Trophoblast cell (in vitro differentiated cells and primary cell): ENCODE measurements at regions not wholly inside any gene's neighbourhood (a gene's known extent, or its start where the extent isn't known, plus 50 kb on each side); places are given as distances from the start of the nearest gene placed in this dataset.

Experiments
- DNase-seq, 2 donors: peaks; one replicate each; pipeline ENCODE4 v3.0.0-alpha.2; 2016
- H2AFZ ChIP-seq: 2 replicates; pipeline ENCODE4 v1.6.1; 2013; ENCODE audit warnings: low read length, moderate library complexity, mild to moderate bottlenecking; ENCODE audit not compliant: insufficient read depth, poor library complexity
- H2AK5ac ChIP-seq: 2 replicates; pipeline ENCODE4 v1.6.1; 2013; ENCODE audit warnings: mild to moderate bottlenecking, low read length
- H2BK120ac ChIP-seq: 2 replicates; pipeline ENCODE4 v1.6.1; 2013; ENCODE audit warnings: low read length, mild to moderate bottlenecking, moderate library complexity; ENCODE audit not compliant: insufficient read depth, poor library complexity
- H2BK12ac ChIP-seq: 2 replicates; pipeline ENCODE4 v1.6.1; 2013; ENCODE audit warnings: mild to moderate bottlenecking, low read length, moderate library complexity
- H2BK5ac ChIP-seq: 2 replicates; pipeline ENCODE4 v1.6.1; 2013; ENCODE audit warnings: low read length, low read depth, moderate library complexity, mild to moderate bottlenecking; ENCODE audit not compliant: poor library complexity
- H3K14ac ChIP-seq: 2 replicates; pipeline ENCODE4 v1.6.1; 2013; ENCODE audit warnings: mild to moderate bottlenecking, low read length
- H3K18ac ChIP-seq: 2 replicates; pipeline ENCODE4 v1.6.1; 2013; ENCODE audit warnings: mild to moderate bottlenecking, low read length
- H3K23ac ChIP-seq: 2 replicates; pipeline ENCODE4 v1.6.1; 2013; ENCODE audit warnings: low read length
- H3K27ac ChIP-seq: 2 replicates; pipeline ENCODE4 v1.5.1; 2013; ENCODE audit warnings: low read depth, mild to moderate bottlenecking, inconsistent platforms, low read length, moderate library complexity
- H3K27me3 ChIP-seq: 2 replicates; pipeline ENCODE4 v1.6.1; 2013; ENCODE audit warnings: inconsistent platforms, mild to moderate bottlenecking, low read length, moderate library complexity; ENCODE audit not compliant: insufficient read depth
- H3K36me3 ChIP-seq, 2 experiments: 1 replicate in 1 of 2; 2 replicates in 1 of 2; pipeline ENCODE4 v1.6.1; 2013; ENCODE audit warnings: low read length in 2 of 2, mild to moderate bottlenecking in 2 of 2, moderate library complexity in 1 of 2; ENCODE audit not compliant: insufficient read depth in 2 of 2, control insufficient read depth in 1 of 2
- H3K4ac ChIP-seq: 2 replicates; pipeline ENCODE4 v1.6.1; 2013; ENCODE audit warnings: low read depth, mild to moderate bottlenecking, low read length, moderate library complexity
- H3K4me1 ChIP-seq, 2 experiments: 1 replicate in 1 of 2; 2 replicates in 1 of 2; pipeline ENCODE4 v1.6.1; 2013; ENCODE audit warnings: low read length in 2 of 2, mild to moderate bottlenecking in 2 of 2, moderate library complexity in 1 of 2; ENCODE audit not compliant: insufficient read depth in 2 of 2, control insufficient read depth in 1 of 2
- H3K4me2 ChIP-seq: 2 replicates; pipeline ENCODE4 v1.6.1; 2013; ENCODE audit warnings: inconsistent platforms, mild to moderate bottlenecking, low read length, moderate library complexity
- H3K4me3 ChIP-seq: 2 replicates; pipeline ENCODE4 v1.5.1; 2013; ENCODE audit warnings: mild to moderate bottlenecking, low read depth, low read length, inconsistent platforms
- H3K79me1 ChIP-seq: one replicate; pipeline ENCODE4 v1.6.1; 2013; ENCODE audit warnings: low read length
- H3K79me2 ChIP-seq: 2 replicates; pipeline ENCODE4 v1.6.1; 2013; ENCODE audit warnings: low read length, mild to moderate bottlenecking; ENCODE audit not compliant: control insufficient read depth, insufficient read depth, poor library complexity
- H3K9ac ChIP-seq: 2 replicates; pipeline ENCODE4 v1.6.1; 2013; ENCODE audit warnings: mild to moderate bottlenecking, low read length
- H3K9me3 ChIP-seq: 2 replicates; pipeline ENCODE4 v1.6.1; 2013; ENCODE audit warnings: low read depth, mild to moderate bottlenecking, control low read depth, inconsistent platforms, low read length; ENCODE audit not compliant: insufficient read depth
- H4K12ac ChIP-seq: 2 replicates; pipeline ENCODE4 v1.6.1; 2013; ENCODE audit warnings: low read depth, mild to moderate bottlenecking, low read length, moderate library complexity
- H4K8ac ChIP-seq: 2 replicates; pipeline ENCODE4 v1.6.1; 2013; ENCODE audit warnings: low read depth, mild to moderate bottlenecking, low read length, moderate library complexity
- H4K91ac ChIP-seq: one replicate; pipeline ENCODE4 v1.6.1; 2013; ENCODE audit warnings: low read depth, mild to moderate bottlenecking, low read length, moderate library complexity
- WGBS: extraction: QIAGEN DNeasy Blood & Tissue Kit; methylation state at CpG from one replicate; pipeline ENCODE4 v1.1.7; 2013; ENCODE audit warnings: missing lambda C conversion rate; ENCODE audit not compliant: insufficient read length, insufficient coverage; ENCODE audit errors: extremely low coverage; 5-methylcytosine and 5-hydroxymethylcytosine counted together

- H3K23ac ChIP-seq = no peak overlapping the region
- no peak overlapping the region for H3K4ac ChIP-seq
- H2AK5ac ChIP-seq = no peak overlapping the region
- no peak overlapping the region for H2AFZ ChIP-seq
- H3K9ac ChIP-seq = no peak overlapping the region
- no CpG with 5 or more reads among the region's 10 CpGs for WGBS
- no peaks in the 10 kb centered on the region for H3K27me3 ChIP-seq
- H3K4me3 ChIP-seq = no peak overlapping the region
- no peak overlapping the region for H2BK120ac ChIP-seq
- no peaks in the 10 kb centered on the region for H3K9me3 ChIP-seq
- H3K79me2 ChIP-seq = no peaks in the 10 kb centered on the region
- no peak overlapping the region for H3K4me2 ChIP-seq
- DNase-seq = no peak
- H3K4me1 ChIP-seq = no peaks in the 10 kb centered on the region
- H4K91ac ChIP-seq = no peak overlapping the region
- no peak overlapping the region for H3K18ac ChIP-seq
- H4K8ac ChIP-seq = no peak overlapping the region
- H3K79me1 ChIP-seq = no peaks in the 10 kb centered on the region
- no peak overlapping the region for H4K12ac ChIP-seq
- no peak overlapping the region for H3K14ac ChIP-seq
- H2BK5ac ChIP-seq = no peak overlapping the region
- no peak overlapping the region for H3K27ac ChIP-seq
- H3K36me3 ChIP-seq = no peaks in the 10 kb centered on the region
- H2BK12ac ChIP-seq = no peak overlapping the region
These were observed 96.7 kb upstream of the LUZP2 start for GRCh38 chr11:24400059-24400665.

GRCh38 chr11:24406389-24406788, 90.5 kb upstream of the LUZP2 start:
- WGBS = no CpG with 5 or more reads among the region's 6 CpGs

GRCh38 chr11:24406980-24407379, 89.9 kb upstream of the LUZP2 start:
- Histone ChIP-seq H3K9me3 (no peaks in the 10 kb centered on the region), H3K9ac (no peak overlapping the region), H3K27me3 (no peaks in the 10 kb centered on the region), H4K12ac (no peak overlapping the region), H4K91ac (no peak overlapping the region), H3K23ac (no peak overlapping the region), H3K27ac (no peak overlapping the region), H3K4me2 (no peak overlapping the region), H2BK12ac (no peak overlapping the region), H3K79me2 (no peaks in the 10 kb centered on the region), H2AK5ac (no peak overlapping the region), H2BK120ac (no peak overlapping the region), H3K4me3 (no peak overlapping the region), H3K79me1 (no peaks in the 10 kb centered on the region), H3K18ac (no peak overlapping the region), H3K4ac (no peak overlapping the region), H2AFZ (no peak overlapping the region), H4K8ac (no peak overlapping the region), H3K14ac (no peak overlapping the region), H2BK5ac (no peak overlapping the region), H3K4me1 (no peaks in the 10 kb centered on the region), H3K36me3 (no peaks in the 10 kb centered on the region)
- no peak for DNase-seq
- WGBS = no CpG with 5 or more reads among the region's 9 CpGs

More at GRCh38 chr11:24406389-24406788, 90.5 kb upstream of the LUZP2 start:
- no peak overlapping the region for H3K4me3 ChIP-seq
- no peaks in the 10 kb centered on the region for H3K27me3 ChIP-seq
- no peak overlapping the region for H3K4ac ChIP-seq
- no peak overlapping the region for H3K18ac ChIP-seq
- no peaks in the 10 kb centered on the region for H3K4me1 ChIP-seq
- H3K9ac ChIP-seq = no peak overlapping the region
- no peak overlapping the region for H2BK5ac ChIP-seq
- no peak overlapping the region for H4K12ac ChIP-seq
- H2BK120ac ChIP-seq = no peak overlapping the region
- H3K23ac ChIP-seq = no peak overlapping the region
- no peak overlapping the region for H2BK12ac ChIP-seq
- no peaks in the 10 kb centered on the region for H3K79me2 ChIP-seq
- no peaks in the 10 kb centered on the region for H3K9me3 ChIP-seq
- H3K36me3 ChIP-seq = no peaks in the 10 kb centered on the region
- DNase-seq = no peak
- H2AK5ac ChIP-seq = no peak overlapping the region
- no peak overlapping the region for H3K4me2 ChIP-seq
- H3K14ac ChIP-seq = no peak overlapping the region
- H4K8ac ChIP-seq = no peak overlapping the region
- H3K79me1 ChIP-seq = no peaks in the 10 kb centered on the region
- no peak overlapping the region for H3K27ac ChIP-seq
- no peak overlapping the region for H2AFZ ChIP-seq
- no peak overlapping the region for H4K91ac ChIP-seq

DNA sequence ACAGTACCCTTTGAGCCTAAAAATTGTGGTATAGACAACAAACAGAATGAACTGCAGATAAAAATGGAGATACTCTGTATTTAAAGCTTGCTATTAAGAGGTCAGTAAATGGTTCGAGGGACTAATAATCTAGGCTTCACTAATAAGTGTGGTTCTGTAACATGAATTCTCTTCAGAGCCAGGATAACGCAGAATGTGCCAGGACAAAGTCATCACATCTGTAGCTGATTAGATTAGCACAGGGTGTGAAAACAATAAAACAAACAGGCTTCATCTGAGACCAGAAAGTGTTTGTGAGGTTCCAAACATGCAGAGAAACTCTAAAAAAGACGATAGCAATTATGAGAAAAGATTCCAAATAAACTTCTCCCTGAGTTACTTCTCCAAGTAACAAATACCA, 89.1 kb upstream of the LUZP2 start:
- H3K23ac ChIP-seq = no peak overlapping the region
- H2AFZ ChIP-seq = no peak overlapping the region
- H3K79me2 ChIP-seq = no peaks in the 10 kb centered on the region
- no peak overlapping the region for H3K14ac ChIP-seq
- no peak overlapping the region for H3K9ac ChIP-seq
- no peak overlapping the region for H3K4me2 ChIP-seq
- no peak overlapping the region for H4K12ac ChIP-seq
- H3K27me3 ChIP-seq = no peaks in the 10 kb centered on the region
- H4K91ac ChIP-seq = no peak overlapping the region
- no peak overlapping the region for H2AK5ac ChIP-seq
- no peaks in the 10 kb centered on the region for H3K36me3 ChIP-seq
- no CpG with 5 or more reads among the region's 3 CpGs for WGBS
- H3K4me1 ChIP-seq = no peaks in the 10 kb centered on the region
- no peak overlapping the region for H2BK120ac ChIP-seq
- H3K4me3 ChIP-seq = no peak overlapping the region
- H2BK12ac ChIP-seq = no peak overlapping the region
- no peak overlapping the region for H3K27ac ChIP-seq
- H2BK5ac ChIP-seq = no peak overlapping the region
- no peak overlapping the region for H3K4ac ChIP-seq
- no peak overlapping the region for H4K8ac ChIP-seq
- DNase-seq = no peak
- H3K18ac ChIP-seq = no peak overlapping the region
- no peaks in the 10 kb centered on the region for H3K9me3 ChIP-seq
- H3K79me1 ChIP-seq = no peaks in the 10 kb centered on the region
